Lower lobe of right lung (tissue), 2 donors: ENCODE measurements at regions not wholly inside any gene's neighbourhood (a gene's known extent, or its start where the extent isn't known, plus 50 kb on each side); places are given as distances from the start of the nearest gene placed in this dataset.

Experiments
- ATAC-seq, 2 donors: fragments of 200-7000 bp; cut with Tn5 transposase; one replicate each; pipeline ENCODE4 v1.9.1; 2020 to 2022; ENCODE audit warnings: mild to moderate bottlenecking in 2 of 2, moderate library complexity in 2 of 2
- DNase-seq: peaks from one replicate; pipeline ENCODE4 v3.0.0-alpha.2; 2020
- H3K27ac ChIP-seq: fragments of 200-600 bp; one replicate; pipeline ENCODE4 v1.8.0; 2022
- H3K27me3 ChIP-seq: fragments of 200-600 bp; one replicate; pipeline ENCODE4 v1.8.0; 2022; ENCODE audit warnings: low read depth
- H3K36me3 ChIP-seq: fragments of 200-600 bp; one replicate; pipeline ENCODE4 v1.8.0; 2022; ENCODE audit warnings: mild to moderate bottlenecking
- H3K4me1 ChIP-seq: fragments of 200-600 bp; one replicate; pipeline ENCODE4 v1.8.0; 2022
- H3K4me3 ChIP-seq: fragments of 200-600 bp; one replicate; pipeline ENCODE4 v1.8.0; 2022; ENCODE audit warnings: mild to moderate bottlenecking
- H3K9me3 ChIP-seq: fragments of 200-600 bp; one replicate; pipeline ENCODE4 v1.8.0; 2022
- intact Hi-C: fragments of 100-400 bp; cut with DNase I; formaldehyde crosslinking; loops from one replicate; pipeline ENCODE4 v1.11.0; 2022
- TF ChIP-seq, protein P1 (sequence below): fragments of 200-600 bp; IDR thresholded peaks from one replicate; pipeline ENCODE4 v1.8.0; 2022; ENCODE audit warnings: antibody characterized with exemption, mild to moderate bottlenecking
- donor health status: DM: no; HTN: yes; CAD: no; lungs with severe emphysema.

GRCh38 chr5:87007737-87008136, 259.9 kb upstream of the RASA1 start:
- intact Hi-C loops: no loop called here
- DNase-seq: no peak
- no peak overlapping the region for H3K27ac ChIP-seq
- ATAC-seq: no peak
- H3K9me3 ChIP-seq: no peaks in the 10 kb centered on the region
- H3K27me3 ChIP-seq: no peaks in the 10 kb centered on the region
- H3K36me3 ChIP-seq: no peaks in the 10 kb centered on the region
- H3K4me1 ChIP-seq: no peaks in the 10 kb centered on the region
- no peak overlapping the region for H3K4me3 ChIP-seq
- TF ChIP-seq, protein P1, sequence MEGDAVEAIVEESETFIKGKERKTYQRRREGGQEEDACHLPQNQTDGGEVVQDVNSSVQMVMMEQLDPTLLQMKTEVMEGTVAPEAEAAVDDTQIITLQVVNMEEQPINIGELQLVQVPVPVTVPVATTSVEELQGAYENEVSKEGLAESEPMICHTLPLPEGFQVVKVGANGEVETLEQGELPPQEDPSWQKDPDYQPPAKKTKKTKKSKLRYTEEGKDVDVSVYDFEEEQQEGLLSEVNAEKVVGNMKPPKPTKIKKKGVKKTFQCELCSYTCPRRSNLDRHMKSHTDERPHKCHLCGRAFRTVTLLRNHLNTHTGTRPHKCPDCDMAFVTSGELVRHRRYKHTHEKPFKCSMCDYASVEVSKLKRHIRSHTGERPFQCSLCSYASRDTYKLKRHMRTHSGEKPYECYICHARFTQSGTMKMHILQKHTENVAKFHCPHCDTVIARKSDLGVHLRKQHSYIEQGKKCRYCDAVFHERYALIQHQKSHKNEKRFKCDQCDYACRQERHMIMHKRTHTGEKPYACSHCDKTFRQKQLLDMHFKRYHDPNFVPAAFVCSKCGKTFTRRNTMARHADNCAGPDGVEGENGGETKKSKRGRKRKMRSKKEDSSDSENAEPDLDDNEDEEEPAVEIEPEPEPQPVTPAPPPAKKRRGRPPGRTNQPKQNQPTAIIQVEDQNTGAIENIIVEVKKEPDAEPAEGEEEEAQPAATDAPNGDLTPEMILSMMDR: no peak

DNA sequence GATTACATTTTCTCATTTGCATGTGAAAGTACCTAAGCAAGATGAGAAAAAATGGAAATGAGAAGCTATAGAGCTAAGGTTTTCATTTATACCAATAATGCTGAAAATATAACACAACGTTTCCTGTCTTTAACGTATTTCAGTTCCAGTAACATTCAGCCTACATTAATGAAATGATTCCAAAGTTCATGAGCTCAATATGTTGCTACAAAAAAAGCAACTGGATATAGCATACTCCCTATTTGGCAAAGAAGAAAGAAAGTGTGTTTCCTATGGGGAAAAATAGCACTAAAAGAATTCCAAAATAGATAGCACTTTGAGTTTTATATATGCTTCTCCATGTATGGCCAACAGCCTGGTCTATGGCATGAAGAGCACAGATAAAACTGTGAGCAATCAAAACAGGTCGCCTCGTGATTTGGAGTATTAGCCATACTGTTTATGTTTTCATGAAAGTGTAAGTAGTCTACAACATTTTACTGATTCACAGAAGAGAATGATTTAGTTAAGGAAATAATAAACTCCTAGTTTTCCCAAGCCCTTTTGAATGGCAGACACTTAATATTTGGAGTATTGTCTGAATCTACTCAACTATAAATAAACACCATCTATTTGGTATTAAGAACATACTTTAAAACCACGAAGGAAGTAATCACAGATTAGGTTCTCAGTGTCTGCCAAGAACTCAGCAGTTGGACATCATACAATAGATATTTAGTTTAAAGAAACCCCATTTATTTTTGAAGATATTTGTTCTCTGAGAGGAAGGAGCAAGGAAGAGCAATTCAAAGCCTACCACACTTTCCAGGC, 258.7 kb upstream of the RASA1 start:
- no peak overlapping the region for H3K4me3 ChIP-seq
- no peaks in the 10 kb centered on the region for H3K4me1 ChIP-seq
- DNase-seq (no peak), ATAC-seq (no peak)
- H3K9me3 ChIP-seq: no peaks in the 10 kb centered on the region
- H3K36me3 ChIP-seq: no peaks in the 10 kb centered on the region
- H3K27me3 ChIP-seq: no peaks in the 10 kb centered on the region
- intact Hi-C loops: no loop called here
- H3K27ac ChIP-seq: no peak overlapping the region
- TF ChIP-seq, protein P1: no peak

GRCh38 chr5:87010736-87011135, 256.9 kb upstream of the RASA1 start:
- TF ChIP-seq, protein P1: no peak
- Histone ChIP-seq H3K27ac (no peak overlapping the region), H3K27me3 (no peaks in the 10 kb centered on the region), H3K9me3 (no peaks in the 10 kb centered on the region), H3K36me3 (no peaks in the 10 kb centered on the region), H3K4me3 (no peak overlapping the region), H3K4me1 (peaks cover 6% of the 10 kb centered on the region)
- DNase-seq (no peak), ATAC-seq (no peak)
- intact Hi-C loops: no loop called here

DNA sequence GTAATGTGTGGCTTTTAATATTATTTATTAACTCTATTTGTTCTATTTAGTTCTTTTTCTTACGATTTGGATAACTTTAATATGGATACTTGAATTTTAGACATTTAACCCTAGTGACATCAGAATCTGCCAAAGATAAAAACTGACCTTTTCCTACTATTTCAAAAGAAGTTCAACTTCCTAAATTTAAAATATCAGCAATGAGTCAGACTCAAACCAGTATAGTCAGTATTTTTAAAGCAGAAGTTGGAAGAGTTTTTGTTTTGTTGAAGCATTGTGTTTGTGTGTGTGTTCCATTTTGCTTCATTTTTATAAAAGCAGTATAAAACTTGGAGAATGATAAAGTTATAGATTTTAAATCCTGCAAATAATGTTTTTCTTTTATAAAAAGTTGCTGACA, 251.8 kb upstream of the RASA1 start:
- TF ChIP-seq, protein P1: no peak

GRCh38 chr5:87020099-87020934, 247.4 kb upstream of the RASA1 start:
- Histone ChIP-seq H3K9me3 (no peaks in the 10 kb centered on the region), H3K27me3 (no peaks in the 10 kb centered on the region), H3K4me3 (no peak overlapping the region), H3K4me1 (peaks cover 20% of the 10 kb centered on the region), H3K27ac (peak overlapping the region; percentile 58), H3K36me3 (no peaks in the 10 kb centered on the region)
- intact Hi-C loops: no loop called here
- peak; percentile 47 for DNase-seq
- TF ChIP-seq, protein P1: no peak
- ATAC-seq: peak; percentile 68 to 78

More for the DNA sequence above, 251.8 kb upstream of the RASA1 start:
- no peak for DNase-seq
- no peaks in the 10 kb centered on the region for H3K27me3 ChIP-seq
- peaks cover 23% of the 10 kb centered on the region for H3K4me1 ChIP-seq
- intact Hi-C loops: no loop called here
- H3K36me3 ChIP-seq: no peaks in the 10 kb centered on the region
- H3K4me3 ChIP-seq: no peak overlapping the region
- H3K27ac ChIP-seq: no peak overlapping the region
- peak in 1 of 2 donors; percentile 32 for ATAC-seq
- no peaks in the 10 kb centered on the region for H3K9me3 ChIP-seq
